SK-N-SH (cell line): ENCODE measurements at regions not wholly inside any gene's neighbourhood (a gene's known extent, or its start where the extent isn't known, plus 50 kb on each side); places are given as distances from the start of the nearest gene placed in this dataset.

Source experiments
- CTCF ChIA-PET: fragments of 300-600, 350-600 bp; formaldehyde crosslinking; extraction: SDS; loops from one replicate; lab custom pipeline; 2021; lab: Yijun Ruan, JAX
- POLR2A ChIA-PET: fragments of 350-600 bp; sonication (Branson Sonifier 250); formaldehyde crosslinking; extraction: SDS; loops from one replicate; lab custom pipeline; 2020; ENCODE audit warnings: antibody characterized with exemption, inconsistent platforms; lab: Yijun Ruan, JAX
- DNase-seq: peaks from one replicate; pipeline ENCODE4 v3.0.0; 2012
- H2AFZ ChIP-seq: fragments of 200-600 bp; sonication (generic); 2 replicates; pipeline ENCODE4 v1.8.1; 2016; ENCODE audit warnings: antibody characterized with exemption, mild to moderate bottlenecking, low read depth
- H3F3A ChIP-seq: fragments of 200-600 bp; sonication (generic); replicated peaks from 2 replicates; pipeline ENCODE3; 2016; ENCODE audit warnings: antibody characterized with exemption, mild to moderate bottlenecking; ENCODE audit not compliant: insufficient read depth
- H3K27ac ChIP-seq, 2 experiments: fragments of 200-500 bp in 1 of 2; fragments of 200-600 bp in 1 of 2; sonication (Bioruptor generic) in 1 of 2; sonication (generic), shearing (Covaris generic) in 1 of 2; 2 replicates each; pipeline versions ENCODE4 v1.5.1 to v1.6.1; 2014 to 2016; ENCODE audit warnings: low read depth in 2 of 2, inconsistent platforms in 1 of 2, low read length in 1 of 2, mild to moderate bottlenecking in 1 of 2, mixed read lengths in 1 of 2
- H3K27me3 ChIP-seq: fragments of 200-600 bp; sonication (generic), shearing (Covaris generic); 2 replicates; pipeline ENCODE4 v1.6.1; 2016; ENCODE audit warnings: mixed run types; ENCODE audit not compliant: insufficient read depth
- H3K36me3 ChIP-seq, 2 experiments: fragments of 200-500 bp in 1 of 2; fragments of 200-600 bp in 1 of 2; sonication (Bioruptor generic) in 1 of 2; sonication (generic) in 1 of 2; replicated peaks in 1 of 2; 2 replicates each; pipeline versions ENCODE3 to v1.5.1; 2014 to 2016; ENCODE audit warnings: low read length in 1 of 2, mild to moderate bottlenecking in 1 of 2; ENCODE audit not compliant: insufficient read depth in 2 of 2, control insufficient read depth in 1 of 2
- H3K4me1 ChIP-seq, 2 experiments: fragments of 200-500 bp in 1 of 2; fragments of 200-600 bp in 1 of 2; sonication (Bioruptor generic) in 1 of 2; sonication (generic), shearing (Covaris generic) in 1 of 2; 2 replicates each; pipeline versions ENCODE4 v1.5.1 to v1.6.1; 2014 to 2016; ENCODE audit warnings: low read depth in 1 of 2, low read length in 1 of 2, mixed run types in 1 of 2; ENCODE audit not compliant: insufficient read depth in 2 of 2, control insufficient read depth in 1 of 2
- H3K4me2 ChIP-seq: fragments of 200-600 bp; sonication (generic), shearing (Covaris generic); 2 replicates; pipeline ENCODE4 v1.6.1; 2017; ENCODE audit warnings: mixed run types
- H3K4me3 ChIP-seq, 2 experiments: fragments of 200-500 bp in 1 of 2; fragments of 200-600 bp in 1 of 2; sonication (Bioruptor generic) in 1 of 2; sonication (generic), shearing (Covaris generic) in 1 of 2; 2 replicates each; pipeline versions ENCODE4 v1.5.1 to v1.8.1; 2014 to 2016; ENCODE audit warnings: low read depth in 2 of 2, inconsistent platforms in 1 of 2, low read length in 1 of 2, mild to moderate bottlenecking in 1 of 2, mixed read lengths in 1 of 2, moderate library complexity in 1 of 2
- H3K79me2 ChIP-seq: fragments of 200-600 bp; sonication (generic); 2 replicates; pipeline ENCODE4 v1.8.1; 2017; ENCODE audit warnings: mild to moderate bottlenecking; ENCODE audit not compliant: insufficient read depth
- H3K9ac ChIP-seq: fragments of 200-600 bp; sonication (generic); 2 replicates; pipeline ENCODE4 v1.6.1; 2017; ENCODE audit warnings: mixed run types
- H3K9me2 ChIP-seq: fragments of 200-600 bp; sonication (generic); 2 replicates; pipeline ENCODE4 v1.6.1; 2017; ENCODE audit warnings: mixed run types
- H3K9me3 ChIP-seq: fragments of 200-600 bp; sonication (generic); 2 replicates; pipeline ENCODE4 v1.6.1; 2017; ENCODE audit warnings: mixed run types, mild to moderate bottlenecking, moderate library complexity
- H4K20me1 ChIP-seq: fragments of 200-600 bp; sonication (generic); 2 replicates; pipeline ENCODE4 v1.6.1; 2017; ENCODE audit warnings: mild to moderate bottlenecking, mixed run types; ENCODE audit not compliant: insufficient read depth
- CHD2 ChIP-seq: fragments of 150-350 bp; IDR thresholded peaks from 2 replicates; pipeline ENCODE4 v1.6.1; 2018; ENCODE audit warnings: low read length; ENCODE audit not compliant: partially characterized antibody
- ELF1 ChIP-seq: IDR thresholded peaks from 2 replicates; pipeline ENCODE4 v1.4.0; 2012
- EZH2phosphoT487 ChIP-seq: fragments of 200-600 bp; sonication (generic); IDR thresholded peaks from 2 replicates; pipeline ENCODE4 v1.6.1; 2017; ENCODE audit warnings: low read depth, mixed run types, mild to moderate bottlenecking, antibody characterized with exemption, moderate library complexity, borderline replicate concordance
- FOXM1 ChIP-seq: IDR thresholded peaks from 2 replicates; pipeline ENCODE4 v1.4.0; 2012; ENCODE audit warnings: low read depth, mild to moderate bottlenecking
- IRF3 ChIP-seq: fragments of 150-350 bp; IDR thresholded peaks from 2 replicates; pipeline ENCODE4 v1.6.1; 2016; ENCODE audit warnings: mild to moderate bottlenecking, low read depth, low read length
- JUND ChIP-seq: IDR thresholded peaks from 2 replicates; pipeline ENCODE4 v1.4.0; 2012
- MAX ChIP-seq: IDR thresholded peaks from 2 replicates; pipeline ENCODE4 v1.4.0; 2012; ENCODE audit warnings: low read depth
- NRF1 ChIP-seq: IDR thresholded peaks from 2 replicates; pipeline ENCODE4 v1.6.1; 2012; ENCODE audit warnings: low read depth, mild to moderate bottlenecking, low read length
- POLR2AphosphoS5 ChIP-seq: IDR thresholded peaks from 2 replicates; pipeline ENCODE4 v1.6.1; 2012; ENCODE audit warnings: low read depth, low read length
- RAD21 ChIP-seq: IDR thresholded peaks from 2 replicates; pipeline ENCODE4 v1.6.1; 2012; ENCODE audit warnings: mild to moderate bottlenecking, low read length
- RCOR1 ChIP-seq: fragments of 150-350 bp; IDR thresholded peaks from 2 replicates; pipeline ENCODE4 v1.6.1; 2017; ENCODE audit warnings: antibody characterized with exemption, low read length
- RFX5 ChIP-seq: IDR thresholded peaks from 2 replicates; pipeline ENCODE4 v1.6.1; 2012; ENCODE audit warnings: mild to moderate bottlenecking, improper control_type of control experiment, low read length
- RXRA ChIP-seq: IDR thresholded peaks from 2 replicates; pipeline ENCODE4 v1.4.0; 2012; ENCODE audit warnings: low read depth, mild to moderate bottlenecking, borderline replicate concordance
- SIN3A ChIP-seq: IDR thresholded peaks from 2 replicates; pipeline ENCODE4 v1.6.1; 2012; ENCODE audit warnings: low read depth, mild to moderate bottlenecking, low read length, moderate library complexity, borderline replicate concordance
- SMC3 ChIP-seq: IDR thresholded peaks from 2 replicates; pipeline ENCODE4 v1.6.1; 2012; ENCODE audit warnings: low read depth, low read length, improper control_type of control experiment
- TCF12 ChIP-seq: IDR thresholded peaks from 2 replicates; pipeline ENCODE4 v1.4.0; 2012
- TEAD4 ChIP-seq: IDR thresholded peaks from 2 replicates; pipeline ENCODE4 v1.4.0; 2012; ENCODE audit warnings: mild to moderate bottlenecking, borderline replicate concordance; ENCODE audit not compliant: insufficient read depth
- WGBS: methylation state at CpG from one replicate; pipeline ENCODE4 v1.1.6; 2017; ENCODE audit warnings: low lambda C conversion rate; 5-methylcytosine and 5-hydroxymethylcytosine counted together
- TF ChIP-seq, protein P1 (sequence below): IDR thresholded peaks from 2 replicates; pipeline ENCODE4 v1.4.0; 2012; ENCODE audit warnings: low read depth, borderline replicate concordance
- TF ChIP-seq, protein P2 (sequence below): IDR thresholded peaks from 2 replicates; pipeline ENCODE4 v1.6.1; 2012; ENCODE audit warnings: mild to moderate bottlenecking, low read depth, low read length, moderate library complexity
- TF ChIP-seq, protein P3 (sequence below): IDR thresholded peaks from 2 replicates; pipeline ENCODE4; 2012

- H4K20me1 ChIP-seq, result no peaks in the 10 kb centered on the region
- H3K4me3 ChIP-seq, result no peak overlapping the region
- no peak overlapping the region for H3K9ac ChIP-seq
- no peak overlapping the region for H2AFZ ChIP-seq
- ChIA-PET POLR2A (no interaction called here), CTCF (interaction anchor here (1.1 to 1.5 kb wide), 2 partner anchors 12 to 17 kb away, joined by 3 read pairs; no protein-coding TSS in a partner anchor)
- H3K9me2 ChIP-seq, result no peaks in the 10 kb centered on the region
- WGBS, result 86% methylated on average over 6 of the region's 6 CpGs
- peaks cover 0 to 2% of the 10 kb centered on the region in 2 experiments; a peak in 1 of 4 replicates for H3K4me1 ChIP-seq
- no peak overlapping the region for H3K27ac ChIP-seq
- H3F3A ChIP-seq, result no peaks in the 10 kb centered on the region
- no peaks in the 10 kb centered on the region for H3K9me3 ChIP-seq
- DNase-seq, result no peak
- no peak overlapping the region for H3K4me2 ChIP-seq
- TF ChIP-seq RXRA (no peak), POLR2AphosphoS5 (no peak), RFX5 (no peak), NRF1 (no peak), CHD2 (no peak), TEAD4 (no peak), SMC3 (no peak), ELF1 (no peak), RAD21 (no peak), EZH2phosphoT487 (no peak), JUND (no peak), TCF12 (no peak), IRF3 (no peak), SIN3A (no peak), MAX (no peak), RCOR1 (no peak), FOXM1 (no peak)
- TF ChIP-seq, protein P1, sequence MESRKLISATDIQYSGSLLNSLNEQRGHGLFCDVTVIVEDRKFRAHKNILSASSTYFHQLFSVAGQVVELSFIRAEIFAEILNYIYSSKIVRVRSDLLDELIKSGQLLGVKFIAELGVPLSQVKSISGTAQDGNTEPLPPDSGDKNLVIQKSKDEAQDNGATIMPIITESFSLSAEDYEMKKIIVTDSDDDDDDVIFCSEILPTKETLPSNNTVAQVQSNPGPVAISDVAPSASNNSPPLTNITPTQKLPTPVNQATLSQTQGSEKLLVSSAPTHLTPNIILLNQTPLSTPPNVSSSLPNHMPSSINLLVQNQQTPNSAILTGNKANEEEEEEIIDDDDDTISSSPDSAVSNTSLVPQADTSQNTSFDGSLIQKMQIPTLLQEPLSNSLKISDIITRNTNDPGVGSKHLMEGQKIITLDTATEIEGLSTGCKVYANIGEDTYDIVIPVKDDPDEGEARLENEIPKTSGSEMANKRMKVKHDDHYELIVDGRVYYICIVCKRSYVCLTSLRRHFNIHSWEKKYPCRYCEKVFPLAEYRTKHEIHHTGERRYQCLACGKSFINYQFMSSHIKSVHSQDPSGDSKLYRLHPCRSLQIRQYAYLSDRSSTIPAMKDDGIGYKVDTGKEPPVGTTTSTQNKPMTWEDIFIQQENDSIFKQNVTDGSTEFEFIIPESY, result no peak
- TF ChIP-seq, protein P2, sequence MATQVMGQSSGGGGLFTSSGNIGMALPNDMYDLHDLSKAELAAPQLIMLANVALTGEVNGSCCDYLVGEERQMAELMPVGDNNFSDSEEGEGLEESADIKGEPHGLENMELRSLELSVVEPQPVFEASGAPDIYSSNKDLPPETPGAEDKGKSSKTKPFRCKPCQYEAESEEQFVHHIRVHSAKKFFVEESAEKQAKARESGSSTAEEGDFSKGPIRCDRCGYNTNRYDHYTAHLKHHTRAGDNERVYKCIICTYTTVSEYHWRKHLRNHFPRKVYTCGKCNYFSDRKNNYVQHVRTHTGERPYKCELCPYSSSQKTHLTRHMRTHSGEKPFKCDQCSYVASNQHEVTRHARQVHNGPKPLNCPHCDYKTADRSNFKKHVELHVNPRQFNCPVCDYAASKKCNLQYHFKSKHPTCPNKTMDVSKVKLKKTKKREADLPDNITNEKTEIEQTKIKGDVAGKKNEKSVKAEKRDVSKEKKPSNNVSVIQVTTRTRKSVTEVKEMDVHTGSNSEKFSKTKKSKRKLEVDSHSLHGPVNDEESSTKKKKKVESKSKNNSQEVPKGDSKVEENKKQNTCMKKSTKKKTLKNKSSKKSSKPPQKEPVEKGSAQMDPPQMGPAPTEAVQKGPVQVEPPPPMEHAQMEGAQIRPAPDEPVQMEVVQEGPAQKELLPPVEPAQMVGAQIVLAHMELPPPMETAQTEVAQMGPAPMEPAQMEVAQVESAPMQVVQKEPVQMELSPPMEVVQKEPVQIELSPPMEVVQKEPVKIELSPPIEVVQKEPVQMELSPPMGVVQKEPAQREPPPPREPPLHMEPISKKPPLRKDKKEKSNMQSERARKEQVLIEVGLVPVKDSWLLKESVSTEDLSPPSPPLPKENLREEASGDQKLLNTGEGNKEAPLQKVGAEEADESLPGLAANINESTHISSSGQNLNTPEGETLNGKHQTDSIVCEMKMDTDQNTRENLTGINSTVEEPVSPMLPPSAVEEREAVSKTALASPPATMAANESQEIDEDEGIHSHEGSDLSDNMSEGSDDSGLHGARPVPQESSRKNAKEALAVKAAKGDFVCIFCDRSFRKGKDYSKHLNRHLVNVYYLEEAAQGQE, result no peak
- TF ChIP-seq, protein P3, sequence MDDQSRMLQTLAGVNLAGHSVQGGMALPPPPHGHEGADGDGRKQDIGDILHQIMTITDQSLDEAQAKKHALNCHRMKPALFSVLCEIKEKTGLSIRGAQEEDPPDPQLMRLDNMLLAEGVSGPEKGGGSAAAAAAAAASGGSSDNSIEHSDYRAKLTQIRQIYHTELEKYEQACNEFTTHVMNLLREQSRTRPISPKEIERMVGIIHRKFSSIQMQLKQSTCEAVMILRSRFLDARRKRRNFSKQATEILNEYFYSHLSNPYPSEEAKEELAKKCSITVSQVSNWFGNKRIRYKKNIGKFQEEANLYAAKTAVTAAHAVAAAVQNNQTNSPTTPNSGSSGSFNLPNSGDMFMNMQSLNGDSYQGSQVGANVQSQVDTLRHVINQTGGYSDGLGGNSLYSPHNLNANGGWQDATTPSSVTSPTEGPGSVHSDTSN, result no peak
- no peaks in the 10 kb centered on the region for H3K27me3 ChIP-seq
- no peaks in the 10 kb centered on the region for H3K36me3 ChIP-seq
- no peaks in the 10 kb centered on the region for H3K79me2 ChIP-seq
These were observed 382.7 kb downstream of the ENC1 start for GRCh38 chr5:74257645-74258313.
